22Rv1 (cell line): ENCODE measurements at regions not wholly inside any gene's neighbourhood (a gene's known extent, or its start where the extent isn't known, plus 50 kb on each side); places are given as distances from the start of the nearest gene placed in this dataset.

ENCODE experiments used
- ZFX ChIP-seq: fragments of 450-650 bp; IDR thresholded peaks from 2 replicates; pipeline ENCODE4 v1.6.1; 2017; ENCODE audit warnings: antibody characterized with exemption, borderline replicate concordance
- TF ChIP-seq, protein P1 (sequence below): fragments of 450-650 bp; IDR thresholded peaks from 2 replicates; pipeline ENCODE4 v1.5.1; 2017; ENCODE audit warnings: mild to moderate bottlenecking

- TF ChIP-seq, protein P1, sequence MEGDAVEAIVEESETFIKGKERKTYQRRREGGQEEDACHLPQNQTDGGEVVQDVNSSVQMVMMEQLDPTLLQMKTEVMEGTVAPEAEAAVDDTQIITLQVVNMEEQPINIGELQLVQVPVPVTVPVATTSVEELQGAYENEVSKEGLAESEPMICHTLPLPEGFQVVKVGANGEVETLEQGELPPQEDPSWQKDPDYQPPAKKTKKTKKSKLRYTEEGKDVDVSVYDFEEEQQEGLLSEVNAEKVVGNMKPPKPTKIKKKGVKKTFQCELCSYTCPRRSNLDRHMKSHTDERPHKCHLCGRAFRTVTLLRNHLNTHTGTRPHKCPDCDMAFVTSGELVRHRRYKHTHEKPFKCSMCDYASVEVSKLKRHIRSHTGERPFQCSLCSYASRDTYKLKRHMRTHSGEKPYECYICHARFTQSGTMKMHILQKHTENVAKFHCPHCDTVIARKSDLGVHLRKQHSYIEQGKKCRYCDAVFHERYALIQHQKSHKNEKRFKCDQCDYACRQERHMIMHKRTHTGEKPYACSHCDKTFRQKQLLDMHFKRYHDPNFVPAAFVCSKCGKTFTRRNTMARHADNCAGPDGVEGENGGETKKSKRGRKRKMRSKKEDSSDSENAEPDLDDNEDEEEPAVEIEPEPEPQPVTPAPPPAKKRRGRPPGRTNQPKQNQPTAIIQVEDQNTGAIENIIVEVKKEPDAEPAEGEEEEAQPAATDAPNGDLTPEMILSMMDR: no peak
- no peak for TF ChIP-seq ZFX
Measured at GRCh38 chr3:13158408-13158807, 85.2 kb upstream of the IQSEC1 start.
